Neural cell (in vitro differentiated cells): ENCODE measurements at regions not wholly inside any gene's neighbourhood (a gene's known extent, or its start where the extent isn't known, plus 50 kb on each side); places are given as distances from the start of the nearest gene placed in this dataset.

Source experiments
- H2AFZ ChIP-seq: fragments of 200-600, 300-800 bp; sonication (generic), shearing (Covaris generic); 2 replicates; pipeline ENCODE4 v1.6.0; 2014; ENCODE audit warnings: low read depth, mild to moderate bottlenecking, antibody characterized with exemption, low read length, moderate library complexity
- H3F3A ChIP-seq: fragments of 200-600 bp; shearing (Covaris generic); 2 replicates; pipeline ENCODE4 v1.6.1; 2016; ENCODE audit warnings: mild to moderate bottlenecking, moderate library complexity, mixed read lengths, antibody characterized with exemption, low read length; ENCODE audit not compliant: insufficient read depth, poor library complexity, severe bottlenecking
- H3K27ac ChIP-seq: fragments of 200-600, 300-800 bp; sonication (generic), shearing (Covaris generic); 2 replicates; pipeline ENCODE4 v1.5.1; 2014; ENCODE audit warnings: mild to moderate bottlenecking, low read length, moderate library complexity
- H3K27me3 ChIP-seq: fragments of 300-800, 200-600 bp; sonication (generic), shearing (Covaris generic); 2 replicates; pipeline ENCODE4 v1.6.0; 2014; ENCODE audit warnings: mild to moderate bottlenecking, low read depth, low read length, moderate library complexity; ENCODE audit not compliant: insufficient read depth
- H3K36me3 ChIP-seq: fragments of 300-800, 200-600 bp; sonication (generic), shearing (Covaris generic); 2 replicates; pipeline ENCODE4 v1.5.1; 2014; ENCODE audit warnings: mild to moderate bottlenecking, antibody characterized with exemption, low read length, moderate library complexity; ENCODE audit not compliant: insufficient read depth
- H3K4me2 ChIP-seq: fragments of 300-800, 200-600 bp; sonication (generic), shearing (Covaris generic); 2 replicates; pipeline ENCODE4 v1.6.0; 2014; ENCODE audit warnings: mild to moderate bottlenecking, low read length
- H3K4me3 ChIP-seq: fragments of 300-800, 200-600 bp; sonication (generic), shearing (Covaris generic); 2 replicates; pipeline ENCODE4 v1.5.1; 2014; ENCODE audit warnings: mild to moderate bottlenecking, low read length, moderate library complexity
- H3K79me2 ChIP-seq: fragments of 200-600 bp; shearing (Covaris generic); replicated peaks from 2 replicates; pipeline ENCODE4 v1.6.0; 2014; ENCODE audit warnings: mild to moderate bottlenecking, low read length, moderate library complexity; ENCODE audit not compliant: insufficient read depth
- H3K9ac ChIP-seq: fragments of 300-800, 200-600 bp; sonication (generic), shearing (Covaris generic); 2 replicates; pipeline ENCODE4 v1.6.1; 2016; ENCODE audit warnings: mild to moderate bottlenecking, low read length, mixed read lengths
- H3K9me2 ChIP-seq: fragments of 200-600 bp; shearing (Covaris generic); 2 replicates; pipeline ENCODE4 v1.6.1; 2016; ENCODE audit warnings: mild to moderate bottlenecking, low read length, mixed read lengths; ENCODE audit not compliant: insufficient read depth
- H3K9me3 ChIP-seq: fragments of 200-600, 300-800 bp; sonication (generic), shearing (Covaris generic); 2 replicates; pipeline ENCODE4 v1.6.1; 2016; ENCODE audit warnings: mild to moderate bottlenecking, mixed run types, low read length, moderate library complexity, mixed read lengths
- H4K20me1 ChIP-seq: fragments of 200-600 bp; shearing (Covaris generic); 2 replicates; pipeline ENCODE4 v1.6.1; 2016; ENCODE audit warnings: mild to moderate bottlenecking, mixed run types; ENCODE audit not compliant: insufficient read depth
- EP300 ChIP-seq: fragments of 450-650 bp; conservative IDR thresholded peaks from 2 replicates; pipeline ENCODE4 v1.6.1; 2014; ENCODE audit warnings: antibody characterized with exemption, mild to moderate bottlenecking, moderate library complexity; ENCODE audit not compliant: poor library complexity, severe bottlenecking
- EZH2 ChIP-seq: fragments of 200-600, 300-800 bp; shearing (Covaris generic), sonication (generic); IDR thresholded peaks from 2 replicates; pipeline ENCODE4 v1.6.1; 2014; ENCODE audit warnings: antibody characterized with exemption, low read length, borderline replicate concordance, mild to moderate bottlenecking; ENCODE audit not compliant: insufficient read depth, poor library complexity, severe bottlenecking
- MXI1 ChIP-seq: fragments of 450-650 bp; conservative IDR thresholded peaks from 2 replicates; pipeline ENCODE4 v1.6.1; 2014; ENCODE audit warnings: antibody characterized with exemption, mild to moderate bottlenecking; ENCODE audit not compliant: poor library complexity, severe bottlenecking
- POLR2AphosphoS5 ChIP-seq: IDR thresholded peaks from 2 replicates; pipeline ENCODE4 v1.6.1; 2012
- RAD21 ChIP-seq: fragments of 450-650 bp; conservative IDR thresholded peaks from 2 replicates; pipeline ENCODE4 v1.6.1; 2014; ENCODE audit warnings: antibody characterized with exemption, mild to moderate bottlenecking, moderate library complexity
- SMC3 ChIP-seq: fragments of 450-650 bp; conservative IDR thresholded peaks from 2 replicates; pipeline ENCODE4 v1.6.1; 2014; ENCODE audit warnings: antibody characterized with exemption, mild to moderate bottlenecking, moderate library complexity; ENCODE audit not compliant: poor library complexity
- TAF1 ChIP-seq: IDR thresholded peaks from 2 replicates; pipeline ENCODE4 v1.6.1; 2012; ENCODE audit warnings: low read depth
- TF ChIP-seq, protein P1 (sequence below): IDR thresholded peaks from 2 replicates; pipeline ENCODE4 v1.6.1; 2012; ENCODE audit warnings: borderline replicate concordance
- TF ChIP-seq, protein P2 (sequence below): fragments of 450-650 bp; IDR thresholded peaks from 2 replicates; pipeline ENCODE4 v1.5.1; 2014; ENCODE audit warnings: antibody characterized with exemption, mild to moderate bottlenecking, moderate library complexity; ENCODE audit not compliant: poor library complexity, severe bottlenecking

DNA sequence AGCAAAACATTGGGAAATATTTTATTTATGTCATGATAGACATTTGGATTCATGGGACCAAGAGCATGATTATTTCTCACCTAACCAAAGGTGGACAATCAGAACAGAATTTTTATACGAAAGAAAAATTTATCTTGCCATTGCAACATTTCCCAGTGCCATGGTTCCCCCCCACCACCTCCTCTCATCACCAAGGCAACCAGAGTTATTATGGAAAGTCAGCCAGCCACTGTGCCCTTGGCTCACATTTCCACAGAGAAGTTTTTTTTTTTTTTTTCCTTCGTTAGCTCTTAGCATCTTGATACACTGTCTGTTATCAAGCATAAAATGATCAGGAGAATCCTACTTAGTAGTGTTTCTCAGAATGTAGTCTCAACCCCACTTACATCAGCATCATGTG lies 176.4 kb upstream of the TMTC1 start:
- Histone ChIP-seq H3K9me3 (no peaks in the 10 kb centered on the region), H3K27ac (no peak overlapping the region)
- TF ChIP-seq MXI1 (no peak), SMC3 (no peak), EZH2 (no peak), POLR2AphosphoS5 (no peak), TAF1 (no peak), RAD21 (no peak), EP300 (no peak)
- TF ChIP-seq, protein P1, sequence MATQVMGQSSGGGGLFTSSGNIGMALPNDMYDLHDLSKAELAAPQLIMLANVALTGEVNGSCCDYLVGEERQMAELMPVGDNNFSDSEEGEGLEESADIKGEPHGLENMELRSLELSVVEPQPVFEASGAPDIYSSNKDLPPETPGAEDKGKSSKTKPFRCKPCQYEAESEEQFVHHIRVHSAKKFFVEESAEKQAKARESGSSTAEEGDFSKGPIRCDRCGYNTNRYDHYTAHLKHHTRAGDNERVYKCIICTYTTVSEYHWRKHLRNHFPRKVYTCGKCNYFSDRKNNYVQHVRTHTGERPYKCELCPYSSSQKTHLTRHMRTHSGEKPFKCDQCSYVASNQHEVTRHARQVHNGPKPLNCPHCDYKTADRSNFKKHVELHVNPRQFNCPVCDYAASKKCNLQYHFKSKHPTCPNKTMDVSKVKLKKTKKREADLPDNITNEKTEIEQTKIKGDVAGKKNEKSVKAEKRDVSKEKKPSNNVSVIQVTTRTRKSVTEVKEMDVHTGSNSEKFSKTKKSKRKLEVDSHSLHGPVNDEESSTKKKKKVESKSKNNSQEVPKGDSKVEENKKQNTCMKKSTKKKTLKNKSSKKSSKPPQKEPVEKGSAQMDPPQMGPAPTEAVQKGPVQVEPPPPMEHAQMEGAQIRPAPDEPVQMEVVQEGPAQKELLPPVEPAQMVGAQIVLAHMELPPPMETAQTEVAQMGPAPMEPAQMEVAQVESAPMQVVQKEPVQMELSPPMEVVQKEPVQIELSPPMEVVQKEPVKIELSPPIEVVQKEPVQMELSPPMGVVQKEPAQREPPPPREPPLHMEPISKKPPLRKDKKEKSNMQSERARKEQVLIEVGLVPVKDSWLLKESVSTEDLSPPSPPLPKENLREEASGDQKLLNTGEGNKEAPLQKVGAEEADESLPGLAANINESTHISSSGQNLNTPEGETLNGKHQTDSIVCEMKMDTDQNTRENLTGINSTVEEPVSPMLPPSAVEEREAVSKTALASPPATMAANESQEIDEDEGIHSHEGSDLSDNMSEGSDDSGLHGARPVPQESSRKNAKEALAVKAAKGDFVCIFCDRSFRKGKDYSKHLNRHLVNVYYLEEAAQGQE, result no peak
- TF ChIP-seq, protein P2, sequence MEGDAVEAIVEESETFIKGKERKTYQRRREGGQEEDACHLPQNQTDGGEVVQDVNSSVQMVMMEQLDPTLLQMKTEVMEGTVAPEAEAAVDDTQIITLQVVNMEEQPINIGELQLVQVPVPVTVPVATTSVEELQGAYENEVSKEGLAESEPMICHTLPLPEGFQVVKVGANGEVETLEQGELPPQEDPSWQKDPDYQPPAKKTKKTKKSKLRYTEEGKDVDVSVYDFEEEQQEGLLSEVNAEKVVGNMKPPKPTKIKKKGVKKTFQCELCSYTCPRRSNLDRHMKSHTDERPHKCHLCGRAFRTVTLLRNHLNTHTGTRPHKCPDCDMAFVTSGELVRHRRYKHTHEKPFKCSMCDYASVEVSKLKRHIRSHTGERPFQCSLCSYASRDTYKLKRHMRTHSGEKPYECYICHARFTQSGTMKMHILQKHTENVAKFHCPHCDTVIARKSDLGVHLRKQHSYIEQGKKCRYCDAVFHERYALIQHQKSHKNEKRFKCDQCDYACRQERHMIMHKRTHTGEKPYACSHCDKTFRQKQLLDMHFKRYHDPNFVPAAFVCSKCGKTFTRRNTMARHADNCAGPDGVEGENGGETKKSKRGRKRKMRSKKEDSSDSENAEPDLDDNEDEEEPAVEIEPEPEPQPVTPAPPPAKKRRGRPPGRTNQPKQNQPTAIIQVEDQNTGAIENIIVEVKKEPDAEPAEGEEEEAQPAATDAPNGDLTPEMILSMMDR, result no peak

DNA sequence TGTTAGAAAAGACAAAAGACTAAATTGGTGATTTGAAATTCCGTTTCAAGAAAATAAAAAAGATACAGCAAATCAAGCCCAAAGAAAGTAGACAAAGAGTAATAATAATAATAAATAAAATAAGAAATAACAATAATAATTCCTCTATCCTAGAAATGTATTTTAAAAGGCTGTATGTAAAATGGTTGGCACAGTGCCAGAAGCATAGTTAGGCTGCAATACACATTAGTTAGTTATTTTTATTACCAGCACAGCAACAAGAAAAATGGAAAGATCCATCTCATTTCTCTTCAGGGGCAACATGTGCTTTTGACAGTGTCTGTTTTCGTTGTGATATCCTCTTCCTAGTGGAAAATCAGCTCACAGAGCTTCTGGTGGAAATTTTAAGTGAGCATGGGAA lies 174.1 kb upstream of the TMTC1 start:
- Histone ChIP-seq H2AFZ (no peak overlapping the region), H3K9ac (no peak overlapping the region)

More for the DNA sequence above, 176.4 kb upstream of the TMTC1 start:
- Histone ChIP-seq H4K20me1 (no peaks in the 10 kb centered on the region), H3K27me3 (no peaks in the 10 kb centered on the region), H3K9ac (no peak overlapping the region), H3F3A (no peaks in the 10 kb centered on the region), H2AFZ (no peak overlapping the region), H3K9me2 (no peaks in the 10 kb centered on the region), H3K4me3 (no peak overlapping the region), H3K79me2 (no peaks in the 10 kb centered on the region), H3K36me3 (no peaks in the 10 kb centered on the region), H3K4me2 (no peak overlapping the region)

More for the DNA sequence above, 174.1 kb upstream of the TMTC1 start:
- H3F3A ChIP-seq, result no peaks in the 10 kb centered on the region
- no peak for TF ChIP-seq SMC3
- no peak for TF ChIP-seq TAF1
- no peak for TF ChIP-seq EP300
- TF ChIP-seq, protein P1, result no peak
- TF ChIP-seq, protein P2, result no peak
- TF ChIP-seq EZH2, result no peak
- no peak for TF ChIP-seq POLR2AphosphoS5
- TF ChIP-seq MXI1, result no peak
- no peak for TF ChIP-seq RAD21
- H3K9me3 ChIP-seq, result no peaks in the 10 kb centered on the region
- no peaks in the 10 kb centered on the region for H3K79me2 ChIP-seq
- no peaks in the 10 kb centered on the region for H3K9me2 ChIP-seq
- no peak overlapping the region for H3K27ac ChIP-seq
- H4K20me1 ChIP-seq, result no peaks in the 10 kb centered on the region
- no peak overlapping the region for H3K4me3 ChIP-seq
- no peaks in the 10 kb centered on the region for H3K36me3 ChIP-seq
- no peaks in the 10 kb centered on the region for H3K27me3 ChIP-seq
- no peak overlapping the region for H3K4me2 ChIP-seq
